K562 (cell line): ENCODE measurements at regions not wholly inside any gene's neighbourhood (a gene's known extent, or its start where the extent isn't known, plus 50 kb on each side); places are given as distances from the start of the nearest gene placed in this dataset.

Source experiments
- ATAC-seq: fragments of 200-7000 bp; cut with Tn5 transposase; 3 replicates; pipeline ENCODE4 v1.9.1; 2020; ENCODE audit warnings: moderate library complexity
- BruUV-seq: library from RNA; stranded (reverse); fragments of 400-500 nt; replicated peaks from 2 replicates; lab custom pipeline; 2021; lab: Mats Ljungman, UMichigan
- CTCF ChIA-PET: fragments of 300-600 bp; formaldehyde crosslinking; extraction: SDS; loops from one replicate; lab custom pipeline; 2021; ENCODE audit warnings: low intra/inter-chr PET ratio; lab: Yijun Ruan, JAX
- POLR2A ChIA-PET: fragments of 300-600, 350-650 bp; sonication (Branson Sonifier 250); formaldehyde crosslinking; extraction: SDS; loops from one replicate; lab custom pipeline; 2021; ENCODE audit warnings: antibody characterized with exemption, inconsistent platforms; lab: Yijun Ruan, JAX
- DNase-seq, 4 experiments: peaks; one replicate each; pipeline versions ENCODE4 v3.0.0 to v3.0.0-alpha.2; 2011 to 2018; ENCODE audit warnings: low spot score in 3 of 4, mixed read lengths in 3 of 4; ENCODE audit errors: extremely low read depth in 1 of 4
- FAIRE-seq: peaks from 2 replicates; lab custom pipeline; 2011; peaks lifted over from hg19 to GRCh38; lab: Jason Lieb, UNC
- H2AFZ ChIP-seq: 2 replicates; pipeline ENCODE4 v1.6.0; 2011; ENCODE audit warnings: low read depth, low read length, control low read depth, inconsistent platforms
- H3K27ac ChIP-seq: fragments of 200-600 bp; 3 replicates; pipeline ENCODE4 v1.8.0; 2011; ENCODE audit warnings: low read depth, mild to moderate bottlenecking, control low read depth, inconsistent platforms, low read length, moderate library complexity, mixed read lengths; ENCODE audit errors: extremely low read depth
- H3K27me3 ChIP-seq, 2 experiments: fragments of 300-600 bp in 1 of 2; 2 replicates in 1 of 2; 3 replicates in 1 of 2; pipeline versions ENCODE4 v1.6.0 to v1.8.0; 2011; ENCODE audit warnings: inconsistent platforms in 2 of 2, low read length in 2 of 2, mild to moderate bottlenecking in 1 of 2, mixed read lengths in 1 of 2, moderate library complexity in 1 of 2; ENCODE audit not compliant: control insufficient read depth in 2 of 2, insufficient read depth in 2 of 2
- H3K36me3 ChIP-seq: fragments of 300-600 bp; 3 replicates; pipeline ENCODE4 v1.8.0; 2011; ENCODE audit warnings: mild to moderate bottlenecking, low read length, inconsistent platforms; ENCODE audit not compliant: control insufficient read depth, insufficient read depth
- H3K4me1 ChIP-seq, 2 experiments: fragments of 200-600 bp in 1 of 2; replicated peaks in 1 of 2; 2 replicates in 1 of 2; 3 replicates in 1 of 2; pipeline versions ENCODE4 v1.5.1 to v1.8.0; 2011; ENCODE audit warnings: inconsistent platforms in 2 of 2, low read length in 2 of 2, mild to moderate bottlenecking in 1 of 2, mixed read lengths in 1 of 2, moderate library complexity in 1 of 2; ENCODE audit not compliant: control insufficient read depth in 2 of 2, insufficient read depth in 2 of 2
- H3K4me2 ChIP-seq: 2 replicates; pipeline ENCODE4 v1.6.1; 2011; ENCODE audit warnings: low read length, control low read depth, inconsistent platforms, mixed read lengths; ENCODE audit not compliant: insufficient read depth
- H3K4me3 ChIP-seq: fragments of 200-600 bp; sonication (generic), shearing (Covaris generic); 2 replicates; pipeline ENCODE4 v1.5.1; 2016; ENCODE audit warnings: control low read depth, inconsistent platforms
- H3K79me2 ChIP-seq: fragments of 200-600 bp; 3 replicates; pipeline ENCODE4 v1.8.0; 2011; ENCODE audit warnings: low read length, inconsistent platforms; ENCODE audit not compliant: control insufficient read depth, insufficient read depth
- H3K9ac ChIP-seq, 2 experiments: 2 replicates each; pipeline versions ENCODE4 v1.6.0 to v1.6.1; 2011; ENCODE audit warnings: low read depth in 2 of 2, low read length in 2 of 2, control low read depth in 1 of 2, inconsistent platforms in 1 of 2, mild to moderate bottlenecking in 1 of 2, mixed read lengths in 1 of 2; ENCODE audit not compliant: insufficient read depth in 1 of 2
- H3K9me1 ChIP-seq: one replicate; pipeline ENCODE4 v1.6.0; 2011; ENCODE audit warnings: inconsistent platforms, mild to moderate bottlenecking, low read length, moderate library complexity; ENCODE audit not compliant: control insufficient read depth, insufficient read depth
- H3K9me3 ChIP-seq: replicated peaks from 2 replicates; pipeline ENCODE4 v1.5.1; 2011; ENCODE audit warnings: low read depth, low read length, inconsistent platforms; ENCODE audit not compliant: control insufficient read depth, insufficient read depth
- H4K20me1 ChIP-seq: replicated peaks from 2 replicates; pipeline ENCODE4 v1.6.1; 2011; ENCODE audit warnings: low read length, inconsistent platforms, mixed read lengths; ENCODE audit not compliant: control insufficient read depth, insufficient read depth
- ARNT ChIP-seq, 2 experiments: fragments of 450-650 bp; IDR thresholded peaks; 2 replicates each; pipeline ENCODE4 v1.6.1; 2016; ENCODE audit warnings: mild to moderate bottlenecking in 1 of 2
- ERF ChIP-seq: fragments of 450-650 bp; formaldehyde crosslinking; IDR thresholded peaks from 2 replicates; pipeline ENCODE4 v1.4.0; 2020; ENCODE audit warnings: mild to moderate bottlenecking, mixed read lengths
- ETS2 ChIP-seq: IDR thresholded peaks from 2 replicates; pipeline ENCODE4 v1.6.1; 2016; ENCODE audit warnings: borderline replicate concordance, missing genetic modification characterization, mild to moderate bottlenecking, moderate library complexity, missing compliant biosample characterization; ENCODE audit not compliant: poor library complexity, severe bottlenecking
- MCM7 ChIP-seq, 2 experiments: fragments of 450-650 bp; IDR thresholded peaks; 2 replicates each; pipeline ENCODE4 v1.6.1; 2016 to 2018
- NCOA1 ChIP-seq: fragments of 450-650 bp; IDR thresholded peaks from 2 replicates; pipeline ENCODE4 v1.6.1; 2016; ENCODE audit warnings: low read depth
- NFE2 ChIP-seq: IDR thresholded peaks from 2 replicates; pipeline ENCODE4 v1.6.1; 2014; ENCODE audit warnings: antibody characterized with exemption, low read depth
- RBM25 ChIP-seq: fragments of 200-400 bp; formaldehyde crosslinking; IDR thresholded peaks from 2 replicates; pipeline ENCODE4 v1.6.1; 2018; ENCODE audit warnings: low read length, low read depth, moderate library complexity; ENCODE audit not compliant: severe bottlenecking
- SMARCE1 ChIP-seq: fragments of 450-650 bp; IDR thresholded peaks from 2 replicates; pipeline ENCODE4 v1.7.1; 2016; ENCODE audit warnings: mild to moderate bottlenecking
- ZFPM2 ChIP-seq: fragments of 250-450 bp; sonication (Bioruptor Pico); IDR thresholded peaks from 2 replicates; pipeline ENCODE4 v1.5.1; 2022; ENCODE audit warnings: mild to moderate bottlenecking
- ZNF134 ChIP-seq: fragments of 250-450 bp; sonication (Bioruptor Pico); conservative IDR thresholded peaks from 2 replicates; pipeline ENCODE4 v1.4.0; 2020
- ZNF507 ChIP-seq: conservative IDR thresholded peaks from 2 replicates; pipeline ENCODE4 v1.6.1; 2017; ENCODE audit warnings: missing genetic modification characterization, missing compliant biosample characterization
- WGBS: fragments of 100-300 bp; shearing (Covaris generic); methylation state at CpG from one replicate; pipeline ENCODE4 v1.1.6; 2016; ENCODE audit warnings: low coverage, mixed read lengths; ENCODE audit not compliant: insufficient coverage; ENCODE audit errors: missing lambda C conversion rate; 5-methylcytosine and 5-hydroxymethylcytosine counted together
- in situ Hi-C: fragments of 300-500 bp; cut with MboI; formaldehyde crosslinking; loops from 4 replicates; pipeline ENCODE4 v1.15.0; 2018; ENCODE audit warnings: inconsistent platforms, mixed read lengths
- intact Hi-C: fragments of 100-400 bp; cut with micrococcal nuclease; formaldehyde crosslinking; loops from 2 replicates; pipeline ENCODE4 v1.14.2; 2022
- TF ChIP-seq, protein P1 (sequence below): fragments of 450-650 bp; IDR thresholded peaks from 2 replicates; pipeline ENCODE4 v1.6.1; 2017; ENCODE audit warnings: mild to moderate bottlenecking, moderate library complexity
- TF ChIP-seq, protein P2 (sequence below): sonication (generic); formaldehyde crosslinking; IDR thresholded peaks from 2 replicates; pipeline ENCODE4 v1.8.0; 2022; ENCODE audit warnings: mild to moderate bottlenecking, missing genetic modification reagents
- TF ChIP-seq, protein P3 (sequence below): fragments of 250-450 bp; sonication (Bioruptor Pico); IDR thresholded peaks from 2 replicates; pipeline ENCODE4 v1.6.1; 2021; ENCODE audit warnings: mild to moderate bottlenecking
- TF ChIP-seq, protein P4 (sequence below): fragments of 250-450 bp; sonication (Bioruptor Pico); IDR thresholded peaks from 2 replicates; pipeline ENCODE4 v1.8.0; 2021; ENCODE audit warnings: mild to moderate bottlenecking, moderate library complexity

DNA sequence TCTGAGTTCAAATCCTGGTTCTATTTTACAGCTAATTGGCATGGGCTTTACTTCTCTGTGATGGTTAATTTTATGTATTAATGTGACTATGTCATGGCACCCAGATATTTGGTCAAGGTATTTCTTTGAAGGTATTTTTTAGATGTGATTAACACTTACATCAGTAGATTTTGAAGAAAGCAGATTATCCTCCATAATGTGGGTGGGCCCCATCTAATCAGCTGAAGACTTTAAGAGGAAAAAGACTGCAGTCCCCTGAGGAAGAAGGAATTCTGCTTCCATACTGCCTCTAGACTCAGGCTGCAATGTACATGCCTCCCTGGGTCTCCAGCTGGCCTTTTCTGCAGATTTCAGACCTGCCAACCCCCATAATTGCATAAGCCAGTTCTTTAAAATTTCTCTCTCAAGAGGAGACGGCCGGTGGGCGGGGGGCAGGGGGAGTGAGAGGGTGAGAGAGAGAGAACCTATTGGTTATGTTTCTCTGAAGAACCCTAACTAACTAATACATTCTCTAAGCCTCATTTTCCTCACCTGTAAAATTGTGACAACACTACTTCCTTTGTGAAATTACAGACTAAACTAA is 338.2 kb upstream of the PRDM1 start:
- Histone ChIP-seq H2AFZ (no peak overlapping the region), H3K27ac (no peak overlapping the region), H3K4me3 (no peak overlapping the region), H4K20me1 (no peaks in the 10 kb centered on the region), H3K4me1 (peaks cover 0 to 15% of the 10 kb centered on the region in 2 experiments; a peak in 3 of 5 replicates), H3K9ac (no peak overlapping the region), H3K9me3 (no peaks in the 10 kb centered on the region), H3K36me3 (no peaks in the 10 kb centered on the region), H3K9me1 (no peaks in the 10 kb centered on the region), H3K27me3 (0 out of 5 replicates have a peak, but pooled peaks cover 0 to 4% of the 10 kb centered on the region in 2 experiments), H3K4me2 (no peak overlapping the region), H3K79me2 (no peaks in the 10 kb centered on the region)
- in situ Hi-C loops: no loop called here
- TF ChIP-seq ZFPM2 (CRISPR knock-in tag) (no peak), NFE2 (no peak), ZNF134 (CRISPR knock-in tag) (peak; percentile 96), ETS2 (no peak), ARNT (IDR thresholded peaks at IDR 0.05) (no peak), ERF (CRISPR knock-in tag) (no peak), ZNF507 (tag) (no peak), NCOA1 (no peak), RBM25 (peak; percentile 47), MCM7 (IDR thresholded peaks at IDR 0.05) (no peak), SMARCE1 (no peak)
- TF ChIP-seq, protein P1, sequence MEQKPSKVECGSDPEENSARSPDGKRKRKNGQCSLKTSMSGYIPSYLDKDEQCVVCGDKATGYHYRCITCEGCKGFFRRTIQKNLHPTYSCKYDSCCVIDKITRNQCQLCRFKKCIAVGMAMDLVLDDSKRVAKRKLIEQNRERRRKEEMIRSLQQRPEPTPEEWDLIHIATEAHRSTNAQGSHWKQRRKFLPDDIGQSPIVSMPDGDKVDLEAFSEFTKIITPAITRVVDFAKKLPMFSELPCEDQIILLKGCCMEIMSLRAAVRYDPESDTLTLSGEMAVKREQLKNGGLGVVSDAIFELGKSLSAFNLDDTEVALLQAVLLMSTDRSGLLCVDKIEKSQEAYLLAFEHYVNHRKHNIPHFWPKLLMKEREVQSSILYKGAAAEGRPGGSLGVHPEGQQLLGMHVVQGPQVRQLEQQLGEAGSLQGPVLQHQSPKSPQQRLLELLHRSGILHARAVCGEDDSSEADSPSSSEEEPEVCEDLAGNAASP: no peak
- TF ChIP-seq, protein P2, sequence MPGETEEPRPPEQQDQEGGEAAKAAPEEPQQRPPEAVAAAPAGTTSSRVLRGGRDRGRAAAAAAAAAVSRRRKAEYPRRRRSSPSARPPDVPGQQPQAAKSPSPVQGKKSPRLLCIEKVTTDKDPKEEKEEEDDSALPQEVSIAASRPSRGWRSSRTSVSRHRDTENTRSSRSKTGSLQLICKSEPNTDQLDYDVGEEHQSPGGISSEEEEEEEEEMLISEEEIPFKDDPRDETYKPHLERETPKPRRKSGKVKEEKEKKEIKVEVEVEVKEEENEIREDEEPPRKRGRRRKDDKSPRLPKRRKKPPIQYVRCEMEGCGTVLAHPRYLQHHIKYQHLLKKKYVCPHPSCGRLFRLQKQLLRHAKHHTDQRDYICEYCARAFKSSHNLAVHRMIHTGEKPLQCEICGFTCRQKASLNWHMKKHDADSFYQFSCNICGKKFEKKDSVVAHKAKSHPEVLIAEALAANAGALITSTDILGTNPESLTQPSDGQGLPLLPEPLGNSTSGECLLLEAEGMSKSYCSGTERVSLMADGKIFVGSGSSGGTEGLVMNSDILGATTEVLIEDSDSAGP: no peak
- TF ChIP-seq, protein P3, sequence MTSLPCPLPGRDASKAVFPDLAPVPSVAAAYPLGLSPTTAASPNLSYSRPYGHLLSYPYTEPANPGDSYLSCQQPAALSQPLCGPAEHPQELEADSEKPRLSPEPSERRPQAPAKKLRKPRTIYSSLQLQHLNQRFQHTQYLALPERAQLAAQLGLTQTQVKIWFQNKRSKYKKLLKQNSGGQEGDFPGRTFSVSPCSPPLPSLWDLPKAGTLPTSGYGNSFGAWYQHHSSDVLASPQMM: no peak
- TF ChIP-seq, protein P4, sequence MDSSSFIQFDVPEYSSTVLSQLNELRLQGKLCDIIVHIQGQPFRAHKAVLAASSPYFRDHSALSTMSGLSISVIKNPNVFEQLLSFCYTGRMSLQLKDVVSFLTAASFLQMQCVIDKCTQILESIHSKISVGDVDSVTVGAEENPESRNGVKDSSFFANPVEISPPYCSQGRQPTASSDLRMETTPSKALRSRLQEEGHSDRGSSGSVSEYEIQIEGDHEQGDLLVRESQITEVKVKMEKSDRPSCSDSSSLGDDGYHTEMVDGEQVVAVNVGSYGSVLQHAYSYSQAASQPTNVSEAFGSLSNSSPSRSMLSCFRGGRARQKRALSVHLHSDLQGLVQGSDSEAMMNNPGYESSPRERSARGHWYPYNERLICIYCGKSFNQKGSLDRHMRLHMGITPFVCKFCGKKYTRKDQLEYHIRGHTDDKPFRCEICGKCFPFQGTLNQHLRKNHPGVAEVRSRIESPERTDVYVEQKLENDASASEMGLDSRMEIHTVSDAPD: no peak
- WGBS: 55% methylated on average over 3 of the region's 3 CpGs
- BruUV-seq: no TSS peak
- ChIA-PET POLR2A (no interaction called here), CTCF (no interaction called here)
- intact Hi-C loops: no loop called here
- ATAC-seq: no peak
- FAIRE-seq: no peak
- no peak for DNase-seq
